T-helper 2 cell treated with Interferon-gamma antibody and Interleukin-4, amounts not matched to agents 100 ng/mL and 5 ng/mL, for 36 hours (primary cell): ENCODE measurements at regions not wholly inside any gene's neighbourhood (a gene's known extent, or its start where the extent isn't known, plus 50 kb on each side); places are given as distances from the start of the nearest gene placed in this dataset.

Experiments
- intact Hi-C: fragments of 100-400 bp; cut with micrococcal nuclease; formaldehyde crosslinking; loops from one replicate; pipeline ENCODE4 v1.15.1; 2023

GRCh38 chr7:17015598-17016031 lies 133.8 kb upstream of the AGR3 start:
- intact Hi-C loops: no loop called here

GRCh38 chr7:17016402-17017010 lies 134.7 kb upstream of the AGR3 start:
- intact Hi-C loops: no loop called here

GRCh38 chr7:17019106-17019505 lies 137.3 kb upstream of the AGR3 start:
- intact Hi-C loops: no loop called here

- intact Hi-C loops: no loop called here
Measured at GRCh38 chr7:17020250-17020649, 138.5 kb upstream of the AGR3 start.

- intact Hi-C loops: no loop called here
Measured at GRCh38 chr7:17021205-17021604, 139.4 kb upstream of the AGR3 start.

- intact Hi-C loops: loop anchor here (2.0 kb wide), 1 partner anchor 20 kb away; no protein-coding TSS in a partner anchor
Measured at GRCh38 chr7:17022920-17023319, 141.1 kb upstream of the AGR3 start.

GRCh38 chr7:17026269-17026668 lies 144.5 kb upstream of the AGR3 start:
- intact Hi-C loops: no loop called here

- intact Hi-C loops: no loop called here
Measured at GRCh38 chr7:17027143-17027788, 145.5 kb upstream of the AGR3 start.

- intact Hi-C loops: no loop called here
Measured at GRCh38 chr7:17027789-17028152, 146.0 kb upstream of the AGR3 start.

- intact Hi-C loops: no loop called here
Measured at GRCh38 chr7:17029150-17029549, 147.4 kb upstream of the AGR3 start.

- intact Hi-C loops: loop anchor here (1.0 to 10.0 kb wide), 2 partner anchors 11 to 96 kb away; no protein-coding TSS in a partner anchor
Measured at GRCh38 chr7:17030559-17030958, 148.8 kb upstream of the AGR3 start.

GRCh38 chr7:17031906-17032551 lies 150.2 kb upstream of the AGR3 start:
- intact Hi-C loops: loop anchor here (10.0 kb wide), 1 partner anchor 97 kb away; no protein-coding TSS in a partner anchor

GRCh38 chr7:17033245-17033644 lies 151.5 kb upstream of the AGR3 start:
- intact Hi-C loops: loop anchor here (10.0 kb wide), 1 partner anchor 98 kb away; no protein-coding TSS in a partner anchor

GRCh38 chr7:17036584-17036983 lies 154.8 kb upstream of the AGR3 start:
- intact Hi-C loops: loop anchor here (10.0 kb wide), 1 partner anchor 102 kb away; no protein-coding TSS in a partner anchor

GRCh38 chr7:17037356-17037755 lies 155.6 kb upstream of the AGR3 start:
- intact Hi-C loops: loop anchor here (10.0 kb wide), 1 partner anchor 103 kb away; no protein-coding TSS in a partner anchor

- intact Hi-C loops: loop anchor here (10.0 kb wide), 1 partner anchor 103 kb away; no protein-coding TSS in a partner anchor
Measured at GRCh38 chr7:17038160-17038782, 156.5 kb upstream of the AGR3 start.

- intact Hi-C loops: loop anchor here (10.0 kb wide), 1 partner anchor 104 kb away; no protein-coding TSS in a partner anchor
Measured at GRCh38 chr7:17038783-17039170, 157.0 kb upstream of the AGR3 start.

- intact Hi-C loops: loop anchor here (10.0 kb wide), 1 partner anchor 105 kb away; no protein-coding TSS in a partner anchor
Measured at GRCh38 chr7:17039372-17039771, 157.6 kb upstream of the AGR3 start.

- intact Hi-C loops: loop anchor here (1.0 to 5.0 kb wide), 3 partner anchors 10 to 192 kb away; no protein-coding TSS in a partner anchor
Measured at GRCh38 chr7:17040716-17041115, 158.9 kb upstream of the AGR3 start.

GRCh38 chr7:17041324-17041723 lies 159.5 kb upstream of the AGR3 start:
- intact Hi-C loops: loop anchor here (1.0 to 5.0 kb wide), 3 partner anchors 11 to 191 kb away; no protein-coding TSS in a partner anchor

- intact Hi-C loops: loop anchor here (2.0 to 5.0 kb wide), 3 partner anchors 19 to 190 kb away; no protein-coding TSS in a partner anchor
Measured at GRCh38 chr7:17042211-17042610, 160.4 kb upstream of the AGR3 start.
